AG04450 (cell line): ENCODE measurements at regions not wholly inside any gene's neighbourhood (a gene's known extent, or its start where the extent isn't known, plus 50 kb on each side); places are given as distances from the start of the nearest gene placed in this dataset.

Source experiments
- CTCF ChIA-PET: fragments of 300-600, 350-600 bp; formaldehyde crosslinking; extraction: SDS; loops from one replicate; lab custom pipeline; 2022; ENCODE audit warnings: antibody characterized with exemption, inconsistent platforms; lab: Charles Lee
- POLR2A ChIA-PET: fragments of 350-600 bp; formaldehyde crosslinking; extraction: SDS; loops from one replicate; lab custom pipeline; 2021; ENCODE audit warnings: antibody characterized with exemption, inconsistent platforms; lab: Yijun Ruan, JAX
- DNase-seq: peaks from one replicate; pipeline ENCODE4 v3.0.0-alpha.2; 2011; ENCODE audit warnings: low read depth, low spot score
- H3K27ac ChIP-seq: one replicate; pipeline ENCODE4 v1.5.1; 2012; ENCODE audit warnings: low read depth, low read length, control low read depth
- H3K27me3 ChIP-seq: one replicate; pipeline ENCODE4 v1.6.0; 2012; ENCODE audit warnings: low read length; ENCODE audit not compliant: control insufficient read depth, insufficient read depth
- H3K4me3 ChIP-seq: 2 replicates; pipeline ENCODE4 v1.5.1; 2011; ENCODE audit warnings: mild to moderate bottlenecking, low read depth, low read length, control low read depth
- H3K9me3 ChIP-seq: 2 replicates; pipeline ENCODE4 v1.5.1; 2012; ENCODE audit warnings: low read length; ENCODE audit not compliant: control insufficient read depth, insufficient read depth
- TF ChIP-seq, protein P1 (sequence below): IDR thresholded peaks from 2 replicates; pipeline ENCODE4 v1.5.1; 2011; ENCODE audit warnings: low read depth, low read length, control low read depth, inconsistent platforms

DNA sequence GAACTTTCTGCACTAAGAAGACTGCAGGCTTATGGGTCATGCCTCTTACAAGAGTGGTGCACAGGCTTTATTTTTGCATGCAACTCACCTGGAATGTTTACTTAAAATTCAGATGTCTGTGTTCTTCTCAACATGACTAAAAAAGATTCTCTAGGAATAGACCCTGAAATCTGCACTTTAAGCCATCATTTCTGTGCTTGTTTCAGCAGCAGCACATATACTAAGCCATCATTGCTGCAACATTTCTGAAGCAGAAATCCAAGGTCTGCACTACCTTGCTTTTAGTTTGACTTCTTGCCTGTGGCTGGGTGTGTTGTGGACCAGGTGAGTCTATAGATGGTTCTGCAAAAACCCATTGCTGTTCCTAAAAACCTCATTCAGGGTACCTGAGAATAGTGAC, 156.8 kb downstream of the CEP120 start:
- H3K27ac ChIP-seq = no peak overlapping the region
- POLR2A ChIA-PET = no interaction called here
- CTCF ChIA-PET = no interaction called here
- H3K9me3 ChIP-seq = no peaks in the 10 kb centered on the region
- no peak overlapping the region for H3K4me3 ChIP-seq
- TF ChIP-seq, protein P1, sequence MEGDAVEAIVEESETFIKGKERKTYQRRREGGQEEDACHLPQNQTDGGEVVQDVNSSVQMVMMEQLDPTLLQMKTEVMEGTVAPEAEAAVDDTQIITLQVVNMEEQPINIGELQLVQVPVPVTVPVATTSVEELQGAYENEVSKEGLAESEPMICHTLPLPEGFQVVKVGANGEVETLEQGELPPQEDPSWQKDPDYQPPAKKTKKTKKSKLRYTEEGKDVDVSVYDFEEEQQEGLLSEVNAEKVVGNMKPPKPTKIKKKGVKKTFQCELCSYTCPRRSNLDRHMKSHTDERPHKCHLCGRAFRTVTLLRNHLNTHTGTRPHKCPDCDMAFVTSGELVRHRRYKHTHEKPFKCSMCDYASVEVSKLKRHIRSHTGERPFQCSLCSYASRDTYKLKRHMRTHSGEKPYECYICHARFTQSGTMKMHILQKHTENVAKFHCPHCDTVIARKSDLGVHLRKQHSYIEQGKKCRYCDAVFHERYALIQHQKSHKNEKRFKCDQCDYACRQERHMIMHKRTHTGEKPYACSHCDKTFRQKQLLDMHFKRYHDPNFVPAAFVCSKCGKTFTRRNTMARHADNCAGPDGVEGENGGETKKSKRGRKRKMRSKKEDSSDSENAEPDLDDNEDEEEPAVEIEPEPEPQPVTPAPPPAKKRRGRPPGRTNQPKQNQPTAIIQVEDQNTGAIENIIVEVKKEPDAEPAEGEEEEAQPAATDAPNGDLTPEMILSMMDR = no peak
- no peak for DNase-seq
- no peaks in the 10 kb centered on the region for H3K27me3 ChIP-seq

DNA sequence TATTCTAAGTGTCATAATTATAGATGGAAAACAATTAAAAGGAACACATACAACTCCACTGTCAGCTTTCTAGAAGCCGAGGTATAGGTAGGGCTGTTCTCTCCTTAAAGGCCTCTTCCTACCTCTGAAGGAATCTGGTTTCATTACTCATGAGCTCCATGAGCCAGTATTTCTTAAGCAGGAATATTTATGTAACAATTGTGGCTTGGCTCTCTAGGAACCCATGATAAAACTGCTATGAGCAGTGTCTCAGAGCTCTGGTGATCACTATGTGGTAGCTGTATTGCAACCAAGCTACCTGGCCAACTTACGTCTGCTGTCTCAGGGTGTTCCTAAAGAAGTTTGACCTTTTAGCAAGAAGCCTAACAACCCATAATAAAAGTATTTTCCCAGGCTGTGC, 157.7 kb downstream of the CEP120 start:
- ChIA-PET CTCF (no interaction called here), POLR2A (no interaction called here)
- Histone ChIP-seq H3K27ac (no peak overlapping the region), H3K9me3 (no peaks in the 10 kb centered on the region), H3K27me3 (no peaks in the 10 kb centered on the region), H3K4me3 (no peak overlapping the region)
- DNase-seq = no peak
- TF ChIP-seq, protein P1 = no peak

DNA sequence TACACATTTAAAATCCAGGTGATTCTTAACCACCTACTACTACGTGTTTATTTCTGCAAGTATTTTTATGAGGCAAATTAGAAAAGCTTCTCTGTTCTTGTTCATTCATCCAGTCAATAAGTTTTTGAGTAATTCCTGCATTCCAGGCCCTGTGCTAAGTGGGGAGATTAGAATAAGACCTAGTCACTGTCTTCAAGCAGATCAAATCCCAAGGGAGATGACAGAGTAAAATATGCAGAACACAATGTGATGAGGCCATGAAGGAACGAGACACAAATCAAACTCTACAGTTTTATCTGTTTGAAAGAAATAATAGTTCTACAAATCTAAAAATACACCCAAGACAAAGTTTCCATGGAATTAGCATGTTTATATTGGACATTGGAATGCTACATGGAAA, 158.8 kb downstream of the CEP120 start:
- POLR2A ChIA-PET = no interaction called here
- H3K27me3 ChIP-seq = no peaks in the 10 kb centered on the region
- no peak overlapping the region for H3K27ac ChIP-seq
- TF ChIP-seq, protein P1 = no peak
- H3K4me3 ChIP-seq = no peak overlapping the region
- no peak for DNase-seq
- CTCF ChIA-PET = no interaction called here
- H3K9me3 ChIP-seq = no peaks in the 10 kb centered on the region

DNA sequence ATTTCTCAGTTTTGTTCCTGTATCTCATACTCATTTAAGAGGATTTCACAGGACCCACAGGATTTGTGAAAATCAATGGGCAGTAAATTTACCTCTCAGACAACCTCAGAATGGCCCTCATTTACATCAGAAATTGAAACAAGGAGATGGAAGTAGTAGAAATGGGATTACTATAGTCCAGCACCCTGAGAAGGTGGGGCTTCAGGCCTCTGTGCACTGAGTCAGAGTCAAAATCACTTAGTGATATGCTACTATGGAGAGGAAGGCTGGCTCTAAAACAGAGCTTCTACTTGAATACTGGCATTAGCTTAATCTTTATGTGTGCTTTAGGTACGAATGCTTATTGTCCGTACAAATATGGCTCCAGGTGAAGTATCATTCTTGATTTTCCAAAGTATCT, 159.3 kb downstream of the CEP120 start:
- H3K9me3 ChIP-seq = no peaks in the 10 kb centered on the region
- no peak for DNase-seq
- H3K4me3 ChIP-seq = no peak overlapping the region
- H3K27ac ChIP-seq = no peak overlapping the region
- no peaks in the 10 kb centered on the region for H3K27me3 ChIP-seq
- ChIA-PET POLR2A (no interaction called here), CTCF (no interaction called here)
- TF ChIP-seq, protein P1 = no peak

DNA sequence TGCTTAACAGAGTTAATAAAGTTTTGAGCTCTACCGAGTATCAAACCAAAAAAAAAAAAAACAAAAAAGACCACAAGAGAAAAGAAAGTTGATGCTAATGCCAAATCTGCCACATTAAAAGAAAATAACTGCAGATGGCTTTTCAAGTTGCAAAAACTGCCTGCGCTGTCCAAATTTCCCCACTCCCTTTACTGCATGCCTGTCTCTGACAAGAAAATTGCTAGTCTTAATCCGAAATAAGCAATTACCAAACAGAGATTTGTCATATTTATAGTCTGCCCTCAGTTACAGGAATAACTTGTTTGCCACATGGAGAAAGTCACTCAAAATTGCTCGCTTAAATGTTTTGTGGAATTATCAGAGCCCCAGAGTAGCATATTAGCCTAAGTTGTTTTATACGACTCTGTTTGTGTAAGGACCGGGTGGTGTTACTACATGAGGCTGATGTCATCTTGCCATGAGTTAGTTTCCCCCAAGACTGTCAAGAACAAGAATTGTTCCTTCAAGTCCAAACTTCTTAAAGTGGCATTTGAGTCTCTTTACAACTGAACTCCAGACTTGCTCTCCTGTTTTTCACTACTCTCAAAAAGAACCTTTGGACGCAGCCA, 160.9 kb downstream of the CEP120 start:
- no peak overlapping the region for H3K27ac ChIP-seq
- H3K4me3 ChIP-seq = no peak overlapping the region
- ChIA-PET POLR2A (no interaction called here), CTCF (no interaction called here)
- TF ChIP-seq, protein P1 = no peak
- no peak for DNase-seq
- H3K27me3 ChIP-seq = no peaks in the 10 kb centered on the region
- H3K9me3 ChIP-seq = no peaks in the 10 kb centered on the region
